HG03520 (cell line): ENCODE measurements at regions not wholly inside any gene's neighbourhood (a gene's known extent, or its start where the extent isn't known, plus 50 kb on each side); places are given as distances from the start of the nearest gene placed in this dataset.
"Not testable (repeated sequence)": the region's sequence is repeated elsewhere in the genome, so short reads cannot be mapped to it uniquely, and the experiment has no call there.

Experiments
- ATAC-seq: cut with Tn5 transposase; IDR thresholded peaks from one replicate; pipeline ENCODE4 v1.9.1; 2021; ENCODE audit warnings: mild to moderate bottlenecking, moderate library complexity; ENCODE audit not compliant: unreplicated experiment

- ATAC-seq = no peak
Measured at GRCh38 chr11:26839911-26840698, 118.2 kb upstream of the SLC5A12 start.

DNA sequence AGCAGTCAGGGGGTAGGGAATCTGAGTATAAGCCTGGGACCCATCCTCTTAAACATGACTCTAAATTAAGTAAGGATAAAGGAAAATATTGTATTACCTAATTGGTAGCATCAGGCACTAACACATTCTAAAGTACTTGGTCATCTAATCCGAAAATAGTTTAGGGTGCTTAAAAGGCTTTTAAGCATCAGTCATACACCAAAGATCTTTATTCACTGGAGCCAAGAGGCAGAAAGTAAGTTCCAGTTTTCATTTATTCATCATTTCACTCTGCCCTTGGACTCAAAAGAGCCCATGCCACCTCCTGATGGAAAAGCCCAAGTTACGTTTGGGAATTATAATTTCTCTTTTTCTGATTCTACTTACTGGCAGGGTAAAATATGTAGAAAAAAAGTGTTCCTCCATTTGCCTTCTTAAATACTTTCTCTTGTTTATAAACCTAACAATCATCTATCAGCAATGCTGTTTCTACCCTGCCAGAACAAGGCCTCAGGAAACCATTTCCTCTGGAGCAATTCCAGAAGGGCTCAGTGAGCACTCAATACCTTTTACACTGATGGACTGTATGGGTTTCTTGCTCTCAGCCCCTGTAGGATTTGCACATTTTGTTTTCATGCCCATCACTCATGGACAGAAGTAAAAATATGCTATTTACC lies 120.1 kb upstream of the SLC5A12 start:
- no peak for ATAC-seq

DNA sequence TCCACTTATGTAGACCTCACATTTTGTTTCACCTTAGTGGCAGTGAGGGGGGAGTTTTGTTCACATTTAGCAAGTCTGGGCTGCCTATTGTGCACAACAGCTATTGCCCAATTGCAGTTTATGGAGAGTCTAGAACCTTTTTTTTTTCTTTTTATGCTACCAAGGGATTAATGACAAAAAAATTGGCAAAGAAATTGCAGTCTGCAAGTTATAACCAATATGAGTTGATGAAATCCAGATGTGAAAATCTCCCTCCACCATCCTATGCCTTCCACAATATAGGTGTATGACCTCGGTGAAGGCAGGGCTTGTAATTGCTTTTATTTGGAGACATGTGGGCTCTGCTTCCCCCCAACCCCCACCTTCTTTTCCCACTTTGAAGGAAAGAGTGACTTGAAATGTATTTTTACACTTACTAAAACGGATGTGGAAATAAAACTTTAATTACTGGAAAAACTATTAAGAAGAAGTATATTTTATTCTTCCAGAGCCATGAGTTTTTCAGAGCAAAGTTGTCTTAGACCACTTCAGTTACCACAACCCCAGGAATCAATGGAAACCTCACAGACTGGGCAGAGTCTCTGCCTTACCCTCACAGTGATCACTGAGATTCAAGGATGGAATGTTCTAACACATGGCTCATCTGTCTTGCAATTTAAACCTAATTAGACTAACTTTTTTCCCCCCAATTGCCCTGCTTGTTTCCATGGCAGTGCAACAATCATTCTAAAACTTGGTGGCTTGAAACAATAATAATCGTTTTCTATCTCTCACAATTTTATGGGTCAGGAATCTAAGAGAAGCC lies 120.8 kb upstream of the SLC5A12 start:
- no peak for ATAC-seq

- no peak for ATAC-seq
Measured at GRCh38 chr11:26843539-26843938, 121.7 kb upstream of the SLC5A12 start.

GRCh38 chr11:26844963-26845362 lies 123.1 kb upstream of the SLC5A12 start:
- ATAC-seq = no peak

- ATAC-seq = no peak
Measured at GRCh38 chr11:26846227-26846626, 124.4 kb upstream of the SLC5A12 start.

DNA sequence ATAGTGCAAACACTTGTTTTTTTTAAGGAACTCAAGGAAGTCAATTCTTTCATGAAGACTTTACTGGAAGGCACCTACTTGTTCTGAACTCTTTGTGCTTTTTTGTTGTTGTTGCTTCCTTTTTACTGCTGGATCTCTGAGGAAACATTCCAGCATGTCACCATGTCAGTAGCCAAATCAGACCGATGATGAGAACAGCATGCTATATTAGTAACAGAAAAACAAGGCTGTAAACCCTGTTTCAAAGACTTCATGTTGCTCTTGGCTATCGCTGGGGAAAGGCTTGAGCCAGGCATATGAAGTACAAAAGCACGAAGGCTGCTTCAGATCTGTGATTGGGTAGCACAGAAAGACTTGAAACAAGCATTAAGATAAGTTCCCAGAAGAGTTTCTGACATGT lies 125.6 kb upstream of the SLC5A12 start:
- no peak for ATAC-seq

DNA sequence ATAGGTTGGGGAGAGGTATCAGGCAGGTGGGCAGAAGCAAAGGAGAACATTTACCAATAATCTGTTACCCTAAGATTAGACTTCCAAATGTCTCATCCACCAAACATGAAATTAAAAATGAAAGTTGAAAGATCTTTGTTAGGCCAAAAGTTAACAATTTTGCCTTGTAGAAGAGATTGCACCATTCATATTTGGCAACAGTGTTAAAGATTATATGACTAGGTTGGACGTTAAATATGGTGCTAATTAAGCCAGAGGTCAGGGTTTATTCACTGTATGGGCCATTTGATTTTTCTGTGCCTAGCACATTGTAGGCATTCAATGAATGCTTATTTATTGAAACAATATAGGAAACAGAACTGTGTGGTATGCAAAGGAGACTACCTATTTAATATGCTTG lies 126.1 kb upstream of the SLC5A12 start:
- no peak for ATAC-seq

DNA sequence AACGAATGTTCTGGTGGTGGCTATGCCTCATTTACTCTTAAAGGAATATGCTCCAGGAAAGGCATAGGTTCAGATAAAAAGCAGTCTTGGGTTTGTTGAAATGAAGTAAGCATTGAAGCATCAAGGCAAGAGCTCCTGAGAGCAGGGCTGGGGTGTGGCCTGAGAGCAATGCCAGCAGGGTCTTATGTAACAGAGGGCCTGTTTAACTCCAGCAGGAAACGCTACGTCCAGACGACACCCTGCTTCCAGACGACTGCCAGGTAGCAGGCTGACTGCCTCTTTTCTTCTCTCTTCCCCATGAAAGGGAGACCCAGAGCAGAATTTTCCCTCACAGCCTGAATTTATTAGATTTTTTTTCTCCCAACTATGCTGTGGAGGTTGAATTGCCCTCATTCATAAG lies 127.2 kb upstream of the SLC5A12 start:
- no peak for ATAC-seq

GRCh38 chr11:26851291-26851690 lies 129.4 kb upstream of the SLC5A12 start:
- ATAC-seq = no peak

DNA sequence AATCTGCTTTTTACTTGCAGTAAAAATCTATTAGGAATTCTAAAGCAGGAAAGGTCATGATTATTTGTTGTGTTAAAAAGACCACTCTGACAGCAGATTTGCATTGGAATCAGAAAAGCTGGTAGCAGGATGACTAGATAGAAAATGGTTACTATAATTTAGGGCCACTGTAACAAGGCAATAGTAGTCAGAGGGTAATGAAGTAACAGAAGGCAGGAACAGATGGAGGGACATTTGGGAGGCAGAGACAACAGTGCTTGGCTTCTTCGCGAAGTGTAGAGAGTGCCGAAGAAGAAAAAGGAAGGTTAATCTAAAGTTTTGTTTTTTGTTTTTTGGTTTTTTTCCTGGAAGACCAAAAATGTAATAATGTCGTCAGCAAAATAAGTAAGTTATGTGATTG lies 129.8 kb upstream of the SLC5A12 start:
- no peak for ATAC-seq

- no peak for ATAC-seq
Measured at GRCh38 chr11:26858098-26858497, 135.8 kb upstream of the FIBIN start.

DNA sequence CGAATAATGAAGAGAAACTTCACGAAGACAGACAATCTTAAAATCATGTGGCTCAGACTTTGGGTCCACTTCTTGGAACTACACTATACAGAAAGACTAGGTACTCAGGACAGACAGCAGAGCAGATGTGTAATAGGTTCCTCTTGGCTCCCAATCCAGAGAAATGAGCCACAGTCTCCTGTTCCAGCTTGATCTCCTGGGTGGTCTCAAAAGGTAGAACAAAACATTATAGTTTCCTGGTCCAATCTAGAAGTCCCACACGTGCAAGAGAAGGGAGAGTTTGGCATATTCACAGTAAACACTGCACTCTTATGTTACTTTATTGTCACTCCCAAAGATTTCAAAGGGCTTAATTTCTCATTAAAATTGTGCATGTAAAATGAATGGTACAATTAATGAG lies 134.5 kb upstream of the FIBIN start:
- no peak for ATAC-seq

DNA sequence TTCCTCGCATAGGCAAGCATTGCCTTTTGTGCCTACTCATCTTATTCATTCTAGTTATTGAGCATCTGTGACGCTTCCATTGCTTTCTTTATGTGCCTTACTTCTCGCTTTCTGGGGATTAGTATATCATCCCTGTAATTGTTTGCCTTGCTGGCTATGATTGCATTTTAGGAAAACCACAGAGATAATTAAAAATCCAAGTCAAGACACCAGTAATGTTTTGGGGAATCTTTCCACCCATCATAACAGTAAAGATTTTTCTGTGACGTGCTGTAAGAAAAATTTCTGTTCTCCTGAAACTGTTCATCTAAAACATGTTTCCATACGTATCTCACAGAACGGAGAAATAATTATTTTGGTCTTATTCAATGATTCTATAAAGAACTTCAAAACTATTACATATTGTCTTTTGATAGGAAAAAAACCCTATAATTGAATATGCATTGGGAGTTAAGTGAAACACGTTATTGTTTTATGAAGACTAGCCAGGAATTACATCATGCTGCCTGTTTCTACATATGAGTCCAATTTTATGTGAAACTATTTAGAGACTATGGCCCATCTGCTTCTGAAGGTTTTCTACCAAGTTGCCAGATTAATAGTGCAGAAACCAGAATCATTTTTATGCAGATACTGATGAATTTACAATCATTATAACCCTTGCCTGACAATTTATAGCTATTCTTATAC lies 133.7 kb upstream of the FIBIN start:
- no peak for ATAC-seq

- no peak for ATAC-seq
Measured at GRCh38 chr11:26860895-26861294, 133.0 kb upstream of the FIBIN start.

- ATAC-seq = no peak
Measured at GRCh38 chr11:26862801-26863200, 131.1 kb upstream of the FIBIN start.

DNA sequence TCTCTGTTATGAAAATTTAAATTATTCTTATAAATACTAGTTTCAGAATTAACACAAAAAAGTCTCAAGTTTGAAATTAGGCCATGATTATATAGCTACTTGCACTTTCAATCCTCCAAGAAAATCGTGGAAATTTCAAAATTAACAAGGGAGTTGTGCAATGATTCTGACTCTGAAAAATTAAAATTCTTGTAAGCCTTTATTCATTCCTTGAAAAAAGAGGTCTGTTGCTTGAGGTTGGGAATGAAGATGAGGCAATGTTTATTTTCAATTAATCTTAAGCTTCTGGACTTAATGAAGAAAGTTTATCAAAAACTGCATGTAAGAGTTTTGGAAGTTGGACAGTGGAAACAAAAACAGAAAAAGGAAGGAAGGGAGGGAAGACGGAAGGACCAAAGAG lies 128.2 kb upstream of the FIBIN start:
- ATAC-seq = no peak

DNA sequence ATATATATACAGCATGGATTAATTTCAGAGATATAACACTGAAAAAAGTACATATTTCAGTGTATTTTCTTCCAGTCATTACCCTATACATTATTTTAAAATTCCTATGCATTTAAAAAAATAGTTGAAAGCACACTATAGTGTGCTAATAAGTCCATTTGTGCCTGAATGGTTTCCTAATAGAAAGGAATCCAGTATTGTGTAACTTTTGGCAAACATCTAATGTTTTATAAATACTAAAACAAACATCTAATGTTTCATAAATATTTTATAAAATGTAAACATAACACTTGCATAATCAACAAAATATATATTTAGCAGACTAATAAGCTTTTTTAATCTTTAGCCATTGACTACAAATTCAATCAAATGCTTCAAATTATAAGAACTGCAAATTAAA lies 126.6 kb upstream of the FIBIN start:
- no peak for ATAC-seq

DNA sequence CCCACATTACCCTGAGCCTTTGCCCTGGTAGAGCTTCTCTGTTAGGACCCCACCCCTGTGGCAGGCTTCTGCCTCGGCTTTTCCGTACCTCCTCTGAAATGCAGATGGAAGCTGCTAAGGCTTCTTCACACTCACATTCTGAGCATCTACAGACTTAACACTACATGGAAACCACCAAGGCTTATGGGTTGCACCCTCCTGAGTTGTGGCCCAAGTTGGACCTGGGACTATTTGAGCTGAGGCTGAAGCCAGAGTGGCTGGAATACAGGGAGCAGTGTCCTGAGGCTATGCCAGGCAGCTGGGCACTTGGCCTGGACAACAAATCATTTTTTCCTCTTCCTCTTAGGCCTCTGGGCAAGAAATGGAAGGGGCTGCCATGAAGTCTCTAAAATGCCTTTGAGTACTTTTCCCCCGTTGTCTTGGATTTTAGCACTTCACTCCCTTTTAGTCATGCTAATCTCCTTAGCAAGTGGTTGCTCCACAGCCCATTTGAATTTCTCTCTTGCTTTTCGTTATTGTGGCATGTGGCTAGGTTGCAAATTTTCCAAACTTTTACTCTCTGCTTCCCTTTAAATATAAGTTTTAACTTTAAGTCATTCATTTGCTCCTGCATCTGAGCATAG lies 114.8 kb upstream of the FIBIN start:
- ATAC-seq = no peak

- ATAC-seq = not testable (repeated sequence)
Measured at GRCh38 chr11:26882363-26882880, 111.5 kb upstream of the FIBIN start.

GRCh38 chr11:26891501-26891900 lies 102.4 kb upstream of the FIBIN start:
- ATAC-seq = no peak
